ENCODE measurements at regions not wholly inside any gene's neighbourhood (a gene's known extent, or its start where the extent isn't known, plus 50 kb on each side); places are given as distances from the start of the nearest gene placed in this dataset.

DNA sequence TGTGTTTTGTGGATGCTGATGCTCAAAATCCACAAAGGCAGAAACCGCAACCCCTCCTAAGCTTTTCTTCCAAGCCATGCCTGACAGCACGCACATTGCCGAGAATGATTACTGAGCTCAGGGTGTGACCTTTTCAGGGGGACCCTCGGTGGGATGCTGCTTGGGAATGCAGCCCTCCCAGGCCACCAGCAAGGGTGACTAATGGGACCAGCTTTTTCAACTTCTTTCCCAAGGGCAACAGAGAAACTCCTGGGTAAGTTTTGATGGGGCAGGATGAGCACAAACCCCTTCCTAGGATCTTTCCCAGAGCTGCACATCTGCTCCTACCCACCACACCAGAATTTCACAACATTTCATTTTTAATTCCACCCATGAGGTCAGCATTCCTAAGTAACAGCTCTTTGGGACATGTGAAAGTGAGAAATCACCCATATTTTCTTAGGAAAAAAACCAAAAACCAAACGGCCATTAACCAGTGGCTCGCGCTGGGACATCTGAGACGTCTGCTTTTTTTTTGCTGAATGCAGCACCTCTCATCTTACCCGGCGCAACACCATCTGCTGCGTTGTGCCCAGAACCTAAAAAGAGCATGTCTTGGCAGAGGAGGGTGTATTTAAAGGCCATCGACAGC lies 119.0 kb downstream of the ARL4C start:
- no peak for TF ChIP-seq ZNF878 (CRISPR knock-in tag; IDR thresholded peaks at IDR 0.05)
- TF ChIP-seq, protein P1, sequence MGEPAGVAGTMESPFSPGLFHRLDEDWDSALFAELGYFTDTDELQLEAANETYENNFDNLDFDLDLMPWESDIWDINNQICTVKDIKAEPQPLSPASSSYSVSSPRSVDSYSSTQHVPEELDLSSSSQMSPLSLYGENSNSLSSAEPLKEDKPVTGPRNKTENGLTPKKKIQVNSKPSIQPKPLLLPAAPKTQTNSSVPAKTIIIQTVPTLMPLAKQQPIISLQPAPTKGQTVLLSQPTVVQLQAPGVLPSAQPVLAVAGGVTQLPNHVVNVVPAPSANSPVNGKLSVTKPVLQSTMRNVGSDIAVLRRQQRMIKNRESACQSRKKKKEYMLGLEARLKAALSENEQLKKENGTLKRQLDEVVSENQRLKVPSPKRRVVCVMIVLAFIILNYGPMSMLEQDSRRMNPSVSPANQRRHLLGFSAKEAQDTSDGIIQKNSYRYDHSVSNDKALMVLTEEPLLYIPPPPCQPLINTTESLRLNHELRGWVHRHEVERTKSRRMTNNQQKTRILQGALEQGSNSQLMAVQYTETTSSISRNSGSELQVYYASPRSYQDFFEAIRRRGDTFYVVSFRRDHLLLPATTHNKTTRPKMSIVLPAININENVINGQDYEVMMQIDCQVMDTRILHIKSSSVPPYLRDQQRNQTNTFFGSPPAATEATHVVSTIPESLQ (CRISPR knock-in tag; conservative IDR thresholded peaks at IDR 0.05), result no peak

Measured in HepG2 (cell line).